Caco-2 (cell line): ENCODE measurements at regions not wholly inside any gene's neighbourhood (a gene's known extent, or its start where the extent isn't known, plus 50 kb on each side); places are given as distances from the start of the nearest gene placed in this dataset.
A peak's percentile ranks its signal among the peaks of the same experiment; 100 is the strongest.

ENCODE experiments used
- BruUV-seq: library from RNA; stranded (reverse); fragments of 400-500 nt; replicated peaks from 2 replicates; lab custom pipeline; 2021; lab: Mats Ljungman, UMichigan
- CTCF ChIA-PET: fragments of 300-600 bp; sonication (Branson Sonifier 250); formaldehyde crosslinking; loops from one replicate; lab custom pipeline; 2022; ENCODE audit warnings: antibody characterized with exemption; lab: Charles Lee
- POLR2A ChIA-PET: fragments of 300-600 bp; sonication (Branson Sonifier 250); formaldehyde crosslinking; loops from one replicate; lab custom pipeline; 2022; ENCODE audit warnings: antibody characterized with exemption; lab: Charles Lee
- DNase-seq, 2 experiments: peaks; one replicate each; pipeline versions ENCODE4 v3.0.0 to v3.0.0-alpha.2; 2020 to 2022
- H3K27me3 ChIP-seq: replicated peaks from 2 replicates; pipeline ENCODE4 v1.6.0; 2011; ENCODE audit warnings: low read length; ENCODE audit not compliant: control insufficient read depth, insufficient read depth
- H3K36me3 ChIP-seq: 2 replicates; pipeline ENCODE4 v1.5.1; 2011; ENCODE audit warnings: low read length; ENCODE audit not compliant: control insufficient read depth, insufficient read depth
- H3K4me1 ChIP-seq: fragments of 250-450 bp; sonication (Bioruptor Pico); 2 replicates; pipeline ENCODE4 v1.5.1; 2020; ENCODE audit warnings: mild to moderate bottlenecking
- H3K4me3 ChIP-seq: 2 replicates; pipeline ENCODE4 v1.5.1; 2011; ENCODE audit warnings: low read depth, mild to moderate bottlenecking, control low read depth, low read length
- H3K9me3 ChIP-seq: fragments of 250-450 bp; sonication (Bioruptor Pico); 2 replicates; pipeline ENCODE4 v1.5.1; 2020; ENCODE audit warnings: mild to moderate bottlenecking, moderate library complexity
- H3K27ac Mint-ChIP-seq: one replicate; pipeline ENCODE4 v1.8.0; 2022; ENCODE audit warnings: mixed read lengths; ENCODE audit not compliant: unreplicated experiment
- H3K27me3 Mint-ChIP-seq: one replicate; pipeline ENCODE4 v1.8.0; 2022; ENCODE audit warnings: mixed read lengths; ENCODE audit not compliant: insufficient read depth, unreplicated experiment
- H3K36me3 Mint-ChIP-seq: one replicate; pipeline ENCODE4 v1.8.0; 2022; ENCODE audit warnings: mild to moderate bottlenecking, mixed read lengths; ENCODE audit not compliant: insufficient read depth, unreplicated experiment
- H3K4me1 Mint-ChIP-seq: one replicate; pipeline ENCODE4 v1.8.0; 2022; ENCODE audit warnings: low read depth, mixed read lengths; ENCODE audit not compliant: unreplicated experiment
- H3K4me3 Mint-ChIP-seq: one replicate; pipeline ENCODE4 v1.8.0; 2022; ENCODE audit warnings: mild to moderate bottlenecking, moderate library complexity, mixed read lengths; ENCODE audit not compliant: unreplicated experiment
- H3K9me3 Mint-ChIP-seq: one replicate; pipeline ENCODE4 v1.8.0; 2022; ENCODE audit warnings: mixed read lengths; ENCODE audit not compliant: unreplicated experiment
- intact Hi-C: fragments of 100-400 bp; cut with micrococcal nuclease; formaldehyde crosslinking; loops from one replicate; pipeline ENCODE4 v1.10.0; 2022; ENCODE audit not compliant: unreplicated experiment
- TF ChIP-seq, protein P1 (sequence below), 2 experiments: fragments of 200-600 bp in 1 of 2; IDR thresholded peaks; 1 replicate in 1 of 2; 2 replicates in 1 of 2; pipeline versions ENCODE4 v1.5.1 to v1.8.0; 2011 to 2022; ENCODE audit warnings: antibody characterized with exemption in 1 of 2, control low read depth in 1 of 2, inconsistent platforms in 1 of 2, low read depth in 1 of 2, low read length in 1 of 2, mild to moderate bottlenecking in 1 of 2, moderate library complexity in 1 of 2; ENCODE audit not compliant: insufficient read depth in 1 of 2, severe bottlenecking in 1 of 2, unreplicated experiment in 1 of 2

DNA sequence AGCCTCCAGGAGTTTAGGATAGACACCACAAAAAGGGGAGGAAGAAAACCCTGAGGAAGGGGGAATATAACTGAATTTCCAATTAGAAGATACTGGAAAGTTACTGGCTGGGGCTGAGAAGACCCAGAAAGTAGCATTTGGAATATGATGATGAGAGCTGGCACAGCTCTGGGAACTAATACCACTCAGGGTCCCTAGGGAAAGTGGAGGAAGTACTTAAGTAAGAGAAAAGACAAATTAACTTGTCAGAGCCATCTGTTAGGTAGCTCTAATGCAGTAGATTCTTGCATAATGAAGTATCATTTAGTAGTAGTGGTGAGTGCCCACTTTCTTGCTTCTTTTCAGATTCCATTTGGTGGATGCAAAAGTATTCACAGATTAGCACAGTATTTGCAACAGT is 90.8 kb upstream of the TSPAN5 start:
- Mint-ChIP-seq H3K36me3 (peaks cover 8% of the 10 kb centered on the region), H3K4me1 (peaks cover 22% of the 10 kb centered on the region), H3K27ac (peak overlapping the region; percentile 81), H3K4me3 (no peak overlapping the region), H3K9me3 (peaks cover 13% of the 10 kb centered on the region), H3K27me3 (no peaks in the 10 kb centered on the region)
- TF ChIP-seq, protein P1, sequence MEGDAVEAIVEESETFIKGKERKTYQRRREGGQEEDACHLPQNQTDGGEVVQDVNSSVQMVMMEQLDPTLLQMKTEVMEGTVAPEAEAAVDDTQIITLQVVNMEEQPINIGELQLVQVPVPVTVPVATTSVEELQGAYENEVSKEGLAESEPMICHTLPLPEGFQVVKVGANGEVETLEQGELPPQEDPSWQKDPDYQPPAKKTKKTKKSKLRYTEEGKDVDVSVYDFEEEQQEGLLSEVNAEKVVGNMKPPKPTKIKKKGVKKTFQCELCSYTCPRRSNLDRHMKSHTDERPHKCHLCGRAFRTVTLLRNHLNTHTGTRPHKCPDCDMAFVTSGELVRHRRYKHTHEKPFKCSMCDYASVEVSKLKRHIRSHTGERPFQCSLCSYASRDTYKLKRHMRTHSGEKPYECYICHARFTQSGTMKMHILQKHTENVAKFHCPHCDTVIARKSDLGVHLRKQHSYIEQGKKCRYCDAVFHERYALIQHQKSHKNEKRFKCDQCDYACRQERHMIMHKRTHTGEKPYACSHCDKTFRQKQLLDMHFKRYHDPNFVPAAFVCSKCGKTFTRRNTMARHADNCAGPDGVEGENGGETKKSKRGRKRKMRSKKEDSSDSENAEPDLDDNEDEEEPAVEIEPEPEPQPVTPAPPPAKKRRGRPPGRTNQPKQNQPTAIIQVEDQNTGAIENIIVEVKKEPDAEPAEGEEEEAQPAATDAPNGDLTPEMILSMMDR (IDR thresholded peaks at IDR 0.05; ENCODE audit: insufficient read depth in 1 of 2, low read depth in 1 of 2, low read length in 1 of 2, severe bottlenecking in 1 of 2, unreplicated experiment in 1 of 2): no peak
- no peak for DNase-seq
- POLR2A ChIA-PET: no interaction called here
- no TSS peak for BruUV-seq
- H3K4me1 ChIP-seq: peaks cover 37% of the 10 kb centered on the region
- intact Hi-C loops: loop anchor here (5.0 kb wide), 3 partner anchors 178 to 282 kb away; partner anchors contain the start of genes EIF4E and METAP1
- CTCF ChIA-PET: no interaction called here
- H3K4me3 ChIP-seq: no peak overlapping the region
- H3K27me3 ChIP-seq: no peaks in the 10 kb centered on the region
- no peaks in the 10 kb centered on the region for H3K9me3 ChIP-seq
- no peaks in the 10 kb centered on the region for H3K36me3 ChIP-seq

DNA sequence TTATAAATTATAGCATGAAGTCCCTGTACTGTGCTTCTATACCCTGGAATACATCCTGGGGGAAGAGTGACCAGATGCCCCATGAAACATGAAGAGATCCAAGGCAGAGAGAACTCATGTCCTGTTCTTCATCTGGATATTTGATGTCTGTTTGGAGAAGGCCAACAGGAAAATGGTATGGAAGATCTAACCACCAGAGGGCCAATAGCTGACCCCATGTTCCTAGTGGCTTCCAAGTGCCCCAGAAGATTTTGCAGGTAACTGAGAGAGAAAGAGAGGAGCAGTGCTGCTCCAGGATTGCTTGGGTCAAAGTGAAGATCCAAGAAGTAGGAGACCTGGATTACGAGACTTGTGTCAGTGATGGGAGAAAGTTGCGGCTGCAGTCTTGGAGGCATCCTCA is 90.2 kb upstream of the TSPAN5 start:
- no peaks in the 10 kb centered on the region for H3K27me3 ChIP-seq
- DNase-seq: no peak
- H3K9me3 ChIP-seq: no peaks in the 10 kb centered on the region
- Mint-ChIP-seq H3K4me1 (peaks cover 22% of the 10 kb centered on the region), H3K27me3 (no peaks in the 10 kb centered on the region), H3K36me3 (peaks cover 8% of the 10 kb centered on the region), H3K4me3 (no peak overlapping the region), H3K9me3 (peaks cover 13% of the 10 kb centered on the region), H3K27ac (peak overlapping the region; percentile 81)
- H3K4me1 ChIP-seq: peaks cover 37% of the 10 kb centered on the region
- H3K4me3 ChIP-seq: no peak overlapping the region
- TF ChIP-seq, protein P1 (IDR thresholded peaks at IDR 0.05; ENCODE audit: insufficient read depth in 1 of 2, low read depth in 1 of 2, low read length in 1 of 2, severe bottlenecking in 1 of 2, unreplicated experiment in 1 of 2): no peak
- ChIA-PET POLR2A (interaction anchor here (0.9 kb wide), 1 partner anchor 87 kb away, joined by 3 read pairs; no protein-coding TSS in a partner anchor), CTCF (no interaction called here)
- no peaks in the 10 kb centered on the region for H3K36me3 ChIP-seq
- intact Hi-C loops: loop anchor here (5.0 kb wide), 3 partner anchors 179 to 281 kb away; partner anchors contain the start of genes EIF4E and METAP1
- no TSS peak for BruUV-seq

DNA sequence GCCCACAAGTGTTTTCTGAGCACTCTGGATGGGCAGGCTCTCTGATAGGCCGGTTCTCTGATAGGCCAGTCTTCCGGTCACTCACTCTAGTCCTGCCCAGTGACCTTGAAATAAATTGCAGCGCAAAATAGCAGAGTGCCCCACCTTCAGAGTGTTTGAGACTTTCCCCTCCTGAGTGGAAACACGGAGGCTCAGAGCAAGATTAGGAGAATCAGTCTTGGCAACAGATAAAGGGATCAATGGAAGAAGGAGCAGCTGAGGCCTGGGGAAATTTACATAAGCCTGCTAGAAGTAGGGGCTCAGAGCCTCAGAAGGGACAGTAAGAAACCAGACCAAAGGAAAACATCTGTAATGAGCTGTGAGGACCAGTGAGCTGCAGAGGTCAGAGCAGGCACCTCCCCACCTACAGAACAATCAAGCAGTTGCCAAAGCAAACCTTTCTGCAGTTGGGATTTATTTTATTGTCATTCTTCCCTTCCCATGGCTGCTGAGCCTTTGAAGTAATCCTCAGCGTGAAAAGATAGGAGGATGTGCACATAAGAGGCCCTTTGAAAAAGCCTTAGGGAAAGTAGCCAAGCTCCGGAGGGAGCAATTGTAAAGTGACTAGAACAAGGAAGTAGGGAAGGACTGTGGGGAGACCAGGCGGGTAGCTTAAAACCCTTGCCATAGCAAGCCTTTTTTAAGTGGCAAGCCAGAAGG is 89.1 kb upstream of the TSPAN5 start:
- H3K4me3 Mint-ChIP-seq: no peak overlapping the region
- peaks cover 13% of the 10 kb centered on the region for H3K9me3 Mint-ChIP-seq
- H3K36me3 ChIP-seq: no peaks in the 10 kb centered on the region
- DNase-seq: peak; percentile 71 to 72
- ChIA-PET POLR2A (interaction anchor here (0.5 to 1.0 kb wide), 4 partner anchors 54 to 182 kb away, joined by 3 to 15 read pairs (median 4); no protein-coding TSS in a partner anchor), CTCF (interaction anchor here (0.7 to 1.1 kb wide), 3 partner anchors 87 to 193 kb away, joined by 3 to 5 read pairs (median 3); no protein-coding TSS in a partner anchor)
- H3K36me3 Mint-ChIP-seq: peaks cover 8% of the 10 kb centered on the region
- H3K4me1 ChIP-seq: peaks cover 37% of the 10 kb centered on the region
- no peaks in the 10 kb centered on the region for H3K9me3 ChIP-seq
- H3K4me1 Mint-ChIP-seq: peaks cover 22% of the 10 kb centered on the region
- TF ChIP-seq, protein P1 (IDR thresholded peaks at IDR 0.05; ENCODE audit: insufficient read depth in 1 of 2, low read depth in 1 of 2, low read length in 1 of 2, severe bottlenecking in 1 of 2, unreplicated experiment in 1 of 2): no peak
- no peaks in the 10 kb centered on the region for H3K27me3 ChIP-seq
- no peak overlapping the region for H3K4me3 ChIP-seq
- intact Hi-C loops: loop anchor here (1.0 to 5.0 kb wide), 9 partner anchors 25 to 280 kb away; partner anchors contain the start of genes EIF4E and METAP1
- peak overlapping the region; percentile 81 for H3K27ac Mint-ChIP-seq
- BruUV-seq: no TSS peak
- no peaks in the 10 kb centered on the region for H3K27me3 Mint-ChIP-seq
